ENCODE measurements at regions not wholly inside any gene's neighbourhood (a gene's known extent, or its start where the extent isn't known, plus 50 kb on each side); places are given as distances from the start of the nearest gene placed in this dataset.

- DNase-seq (ENCODE audit: low read depth), result no peak
These were observed 363.5 kb downstream of the CDH9 start for GRCh38 chr5:26674846-26675245.

DNA sequence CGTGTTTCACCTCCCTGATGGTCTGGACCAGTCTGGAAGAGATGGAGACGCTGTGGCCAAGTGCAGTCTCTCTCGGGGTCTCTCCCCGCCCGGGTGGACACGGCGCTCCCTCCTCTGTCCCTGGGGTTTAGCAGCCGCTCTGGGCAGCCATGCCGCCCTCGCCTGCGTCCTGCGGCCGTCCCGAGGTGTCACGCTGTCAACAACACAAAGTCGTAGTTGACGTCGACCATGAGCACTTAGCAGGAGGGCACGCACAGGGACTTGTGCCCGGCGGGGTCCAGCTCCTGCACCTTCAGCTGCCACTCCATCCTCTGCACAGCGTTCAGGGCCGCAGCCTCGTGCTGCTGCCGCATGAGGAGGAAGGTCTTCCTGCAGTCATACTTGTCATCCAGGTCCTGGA, 368.9 kb downstream of the CDH9 start:
- no peak for DNase-seq (ENCODE audit: low read depth)

GRCh38 chr5:26669031-26669430, 369.4 kb downstream of the CDH9 start:
- no peak for DNase-seq (ENCODE audit: low read depth)

DNA sequence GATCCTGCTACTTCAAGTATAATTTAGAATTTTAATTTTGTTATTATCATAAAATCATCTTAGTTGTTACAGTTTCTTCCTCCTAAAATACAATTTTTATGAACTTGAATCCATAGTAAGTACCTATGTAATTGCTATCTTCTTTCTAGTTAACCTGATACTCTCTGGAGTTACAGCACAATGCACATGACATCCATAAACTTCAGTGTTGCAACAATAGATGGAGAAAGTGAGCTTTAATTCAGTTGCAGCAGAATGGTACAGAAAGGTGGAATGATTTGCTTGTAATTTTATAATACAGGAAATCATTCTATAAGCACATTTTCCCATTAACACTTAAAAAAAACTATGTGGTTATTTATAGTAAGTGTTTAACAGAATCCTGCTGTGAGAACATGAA, 372.0 kb downstream of the CDH9 start:
- no peak for DNase-seq (ENCODE audit: low read depth)

DNA sequence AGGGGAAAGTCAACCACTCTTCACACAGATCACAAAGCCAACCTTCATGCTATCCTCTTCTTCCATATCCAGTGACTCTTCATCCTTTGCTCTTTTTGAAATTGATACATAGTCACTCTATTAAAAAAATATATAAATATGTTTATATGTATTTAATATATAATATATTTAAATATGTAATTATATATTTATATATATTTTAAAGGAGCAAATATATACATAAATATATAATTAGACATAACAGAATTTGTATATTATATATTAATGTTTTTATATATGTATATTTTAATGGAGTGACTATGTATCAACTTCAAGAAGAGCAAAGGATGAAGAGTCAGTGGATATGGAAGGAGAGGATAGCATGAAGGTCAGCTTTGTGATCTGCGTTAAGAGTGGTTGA, 374.9 kb downstream of the CDH9 start:
- no peak for DNase-seq (ENCODE audit: low read depth)

- DNase-seq (ENCODE audit: low read depth), result no peak
These were observed 375.5 kb downstream of the CDH9 start for GRCh38 chr5:26662806-26663360.

DNA sequence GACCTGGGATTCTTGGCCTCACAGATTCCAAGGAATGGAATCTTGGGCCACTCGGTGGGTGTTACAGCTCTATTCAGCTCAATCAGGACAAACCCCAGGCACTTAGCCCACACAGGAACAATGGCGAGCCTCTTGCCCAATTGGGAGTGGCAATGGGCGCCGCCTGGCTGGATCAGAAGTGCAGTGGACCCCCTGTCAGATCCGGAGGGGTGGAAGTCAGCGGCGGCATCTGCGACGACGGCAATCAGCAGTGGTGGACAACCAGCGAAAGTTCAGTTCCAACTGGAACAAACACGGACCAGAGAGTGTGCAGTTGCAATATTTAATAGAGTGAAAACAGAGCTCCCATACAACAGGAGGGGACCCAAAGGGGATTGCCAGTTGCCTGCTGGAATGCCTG, 378.3 kb downstream of the CDH9 start:
- DNase-seq (ENCODE audit: low read depth), result no peak

DNA sequence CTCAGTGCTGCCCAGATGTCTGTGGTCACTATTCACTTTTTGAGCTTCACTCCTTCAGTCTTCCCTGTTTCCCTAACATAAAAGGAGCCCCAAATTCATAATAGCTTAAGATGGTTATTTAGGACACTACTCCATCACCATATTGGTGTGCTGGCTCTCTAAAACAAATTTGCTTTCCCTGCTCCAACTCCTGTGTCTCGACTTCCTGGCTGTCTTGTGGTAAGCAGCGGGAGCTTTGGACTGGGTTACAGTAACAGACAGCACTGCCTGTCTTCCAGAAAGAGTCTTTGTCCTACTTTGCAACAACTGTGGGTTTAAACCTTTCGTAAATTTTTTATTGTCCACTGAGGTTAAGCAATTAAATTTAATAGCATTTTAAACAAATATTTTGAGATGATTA, 389.4 kb downstream of the CDH9 start:
- no peak for DNase-seq (ENCODE audit: low read depth)

GRCh38 chr5:26647781-26648180, 390.6 kb downstream of the CDH9 start:
- DNase-seq (ENCODE audit: low read depth), result no peak

- DNase-seq (ENCODE audit: low read depth), result no peak
These were observed 392.7 kb downstream of the CDH9 start for GRCh38 chr5:26645659-26646058.

DNA sequence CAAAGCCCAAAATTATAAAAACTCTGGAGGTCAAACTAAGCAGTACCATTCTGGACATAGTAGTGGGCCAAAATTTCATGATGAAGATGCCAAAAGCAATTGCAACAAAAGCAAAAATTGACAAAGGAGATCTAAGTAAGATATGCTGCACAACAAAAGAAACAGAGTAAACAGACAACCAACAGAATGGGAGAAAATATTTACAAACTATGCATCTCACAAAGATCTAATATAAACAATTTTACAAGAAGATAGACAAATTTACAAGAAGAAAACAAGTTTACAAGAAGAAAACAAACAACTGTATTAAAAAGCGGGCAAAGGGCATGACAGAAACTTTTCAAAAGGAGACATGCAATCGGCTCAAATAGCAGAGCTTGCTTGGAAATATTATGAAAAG, 396.9 kb downstream of the CDH9 start:
- no peak for DNase-seq (ENCODE audit: low read depth)

- no peak for DNase-seq (ENCODE audit: low read depth)
These were observed 413.3 kb downstream of the CDH9 start for GRCh38 chr5:26625099-26625498.

DNA sequence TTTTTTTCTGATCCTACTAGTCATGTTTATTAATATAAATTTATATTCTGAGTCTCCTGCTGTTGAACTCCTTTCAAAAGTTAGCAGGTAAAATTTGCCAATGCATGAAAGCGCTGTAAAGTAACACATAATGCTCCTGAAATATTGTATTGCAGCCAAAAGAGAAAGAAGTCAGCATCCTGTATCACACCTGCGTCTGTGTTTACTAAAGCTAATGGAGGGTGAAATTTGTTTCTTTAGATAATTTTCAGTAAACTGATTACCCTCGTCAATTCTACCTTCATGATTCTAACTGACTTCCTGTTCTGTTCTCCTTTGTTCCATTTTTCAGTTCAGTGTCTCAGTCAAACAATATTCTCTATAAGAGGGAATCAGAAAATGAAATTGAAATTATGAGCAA, 415.4 kb downstream of the CDH9 start:
- DNase-seq (ENCODE audit: low read depth), result no peak

- DNase-seq (ENCODE audit: low read depth), result no peak
These were observed 427.8 kb downstream of the CDH9 start for GRCh38 chr5:26610577-26610976.

- no peak for DNase-seq (ENCODE audit: low read depth)
These were observed 436.8 kb downstream of the CDH9 start for GRCh38 chr5:26601563-26601962.

DNA sequence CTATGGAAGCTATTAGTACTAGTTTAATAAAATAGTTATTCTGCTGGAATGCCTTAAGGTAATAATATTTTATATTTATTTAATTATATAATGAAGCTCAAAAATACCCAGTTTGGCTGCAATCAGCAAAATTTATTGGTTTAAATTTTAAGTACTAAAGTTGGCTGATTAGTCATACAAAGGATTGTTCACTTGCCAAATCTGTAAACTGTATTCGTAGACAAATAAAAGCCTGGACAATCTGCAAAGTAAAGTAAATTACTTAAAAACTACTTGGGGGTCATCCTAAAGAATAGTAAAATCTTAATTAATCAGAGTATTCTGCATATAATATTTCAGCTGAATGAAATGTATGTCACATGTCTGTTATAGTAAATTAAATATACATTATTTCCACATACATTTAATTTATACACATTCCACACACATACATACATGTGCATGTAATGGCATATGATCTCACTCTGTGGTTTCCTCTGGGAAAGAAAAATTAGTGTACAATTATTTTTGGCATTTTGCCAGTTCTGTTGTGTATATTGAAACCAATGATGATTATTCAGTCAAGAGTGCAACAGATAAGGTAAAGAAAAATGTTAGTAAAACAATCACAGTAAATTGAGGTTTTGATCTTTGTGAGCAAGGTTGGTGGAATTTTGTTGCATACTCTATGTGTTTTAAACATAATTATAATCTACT, 455.9 kb downstream of the CDH9 start:
- no peak for DNase-seq (ENCODE audit: low read depth)

DNA sequence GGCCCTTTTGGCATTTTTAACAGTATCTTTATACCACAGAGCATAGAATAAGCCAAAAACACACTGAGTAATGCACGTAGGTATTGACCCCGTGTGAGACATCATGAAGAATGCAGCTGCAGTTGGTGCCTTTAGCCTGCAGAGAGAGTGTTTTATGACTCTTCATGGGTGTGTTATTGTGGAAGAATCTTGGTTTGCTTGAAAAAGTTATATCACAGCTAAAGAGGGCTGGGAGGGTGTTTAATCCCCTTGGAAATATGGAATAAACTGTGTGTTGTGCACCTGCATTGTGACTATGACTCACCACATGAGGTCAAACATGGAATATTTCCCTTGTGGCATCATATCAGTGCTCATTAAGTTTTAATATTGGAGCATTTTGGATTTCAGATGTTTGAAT, 458.7 kb downstream of the CDH9 start:
- no peak for DNase-seq (ENCODE audit: low read depth)

GRCh38 chr5:26578002-26578401, 460.4 kb downstream of the CDH9 start:
- DNase-seq (ENCODE audit: low read depth), result no peak

DNA sequence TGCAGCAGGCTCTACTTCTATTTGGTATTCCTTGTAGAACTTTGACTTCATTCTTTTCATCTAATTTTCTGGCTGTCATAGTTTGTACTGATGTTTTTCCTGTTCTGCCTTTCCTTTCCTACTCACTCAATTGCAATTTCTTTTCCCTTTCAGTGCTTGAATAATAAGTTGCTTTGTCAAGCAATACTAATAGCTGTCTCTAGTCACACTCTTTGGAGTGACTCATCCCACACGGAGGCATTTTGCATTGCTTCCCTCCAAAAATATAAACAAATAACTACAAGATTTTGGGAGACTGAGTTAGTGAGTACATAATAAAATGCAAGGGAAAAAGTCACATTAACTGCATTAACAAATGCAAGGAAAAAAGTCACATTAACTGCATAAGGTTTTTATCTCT, 465.9 kb downstream of the CDH9 start:
- no peak for DNase-seq (ENCODE audit: low read depth)

DNA sequence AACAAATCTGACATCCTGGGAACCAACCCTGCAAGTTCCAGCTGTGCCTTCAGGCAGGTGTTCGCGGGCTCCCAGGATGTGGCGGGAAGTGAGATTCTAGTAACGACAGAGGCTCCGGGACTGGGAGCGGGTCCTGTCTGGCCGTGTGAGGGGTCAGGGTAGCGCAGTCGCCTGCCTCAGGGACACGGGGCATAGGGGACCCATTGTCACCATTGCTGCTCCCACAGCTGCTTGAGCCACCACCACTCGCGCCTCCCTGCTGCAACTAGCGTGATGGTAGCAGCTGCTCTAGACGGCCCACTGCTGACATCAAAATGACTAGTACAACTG, 468.5 kb downstream of the CDH9 start:
- DNase-seq (ENCODE audit: low read depth), result no peak

DNA sequence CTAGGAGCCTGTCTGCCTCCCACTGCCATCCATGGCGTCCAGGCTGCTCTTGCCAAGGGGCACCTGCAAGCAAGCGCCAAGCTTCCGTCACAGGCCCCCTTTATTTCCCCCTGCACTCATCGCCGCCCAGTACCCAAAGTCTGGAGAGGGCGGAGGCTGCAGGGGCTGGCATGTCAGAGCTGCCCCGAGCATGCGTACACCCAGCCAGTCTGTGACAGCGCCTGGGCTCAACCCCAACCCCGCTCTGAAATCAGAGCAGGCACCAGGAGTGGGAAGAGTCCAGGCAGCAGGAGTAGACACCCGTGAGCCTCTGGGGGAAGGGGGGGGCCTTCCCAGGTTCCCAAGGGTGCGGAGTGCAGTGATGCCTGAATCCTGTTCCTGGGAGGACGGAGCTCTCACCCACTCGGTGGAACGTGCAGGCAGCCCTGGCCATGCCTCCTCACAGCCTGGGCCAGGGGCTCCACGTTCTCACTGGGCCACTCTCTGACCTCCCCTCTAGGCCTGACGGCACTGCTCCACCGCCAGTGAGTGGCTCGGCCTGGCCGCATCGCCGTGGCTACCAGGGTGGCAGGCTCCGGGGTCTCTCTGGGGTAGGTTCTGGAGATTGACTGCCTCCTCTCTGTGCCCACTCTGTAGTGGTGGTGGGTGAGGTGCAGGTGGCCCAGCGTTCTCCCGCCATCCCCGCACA, 469.0 kb downstream of the CDH9 start:
- DNase-seq (ENCODE audit: low read depth), result no peak

- DNase-seq (ENCODE audit: low read depth), result no peak
These were observed 470.1 kb downstream of the CDH9 start for GRCh38 chr5:26568316-26568715.

DNA sequence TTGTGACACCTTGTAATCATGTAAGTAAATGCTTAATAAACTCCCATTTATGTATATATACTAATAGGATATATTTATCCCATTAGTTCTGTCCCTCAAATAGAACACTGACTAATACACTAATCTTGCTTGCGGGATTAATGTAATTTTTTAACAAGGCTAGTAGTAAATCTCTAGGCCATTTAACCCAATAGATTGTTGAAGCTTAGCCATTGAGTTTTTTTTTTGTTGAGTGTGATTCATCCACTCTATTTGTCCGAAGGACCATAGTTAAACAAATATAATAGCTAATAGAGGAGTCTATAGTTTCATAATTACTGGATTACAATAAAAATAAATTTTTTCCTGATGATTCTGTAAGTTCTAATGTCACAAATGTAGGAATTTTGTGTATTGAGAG, 474.4 kb downstream of the CDH9 start:
- no peak for DNase-seq (ENCODE audit: low read depth)

- DNase-seq (ENCODE audit: low read depth), result peak; percentile 2
These were observed 485.3 kb downstream of the CDH9 start for GRCh38 chr5:26553079-26553478.

All from RPMI7951 (cell line).